ENCODE measurements at regions not wholly inside any gene's neighbourhood (a gene's known extent, or its start where the extent isn't known, plus 50 kb on each side); places are given as distances from the start of the nearest gene placed in this dataset.
"Not testable (repeated sequence)": the region's sequence is repeated elsewhere in the genome, so short reads cannot be mapped to it uniquely, and the experiment has no call there.

DNA sequence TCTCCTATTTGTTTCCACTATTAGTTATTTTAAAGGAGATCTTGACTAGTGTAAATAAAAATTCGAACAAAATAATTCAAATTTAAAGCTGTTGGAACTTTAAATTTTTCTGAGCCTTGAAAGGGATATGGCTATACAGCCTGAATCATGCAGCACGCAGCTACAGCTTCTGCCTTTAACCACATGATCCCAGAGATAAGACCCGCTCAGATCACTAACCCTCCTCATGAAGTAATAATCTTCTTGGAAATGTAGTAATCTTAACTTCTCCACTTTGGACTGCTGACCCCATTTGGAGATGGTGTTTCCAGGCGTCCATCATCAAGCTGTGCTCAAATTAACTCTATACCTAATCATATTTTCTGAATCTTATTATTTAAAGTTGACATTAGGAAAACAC, 336.6 kb downstream of the DSC3 start:
- no peak for DNase-seq (ENCODE audit: low spot score)

DNA sequence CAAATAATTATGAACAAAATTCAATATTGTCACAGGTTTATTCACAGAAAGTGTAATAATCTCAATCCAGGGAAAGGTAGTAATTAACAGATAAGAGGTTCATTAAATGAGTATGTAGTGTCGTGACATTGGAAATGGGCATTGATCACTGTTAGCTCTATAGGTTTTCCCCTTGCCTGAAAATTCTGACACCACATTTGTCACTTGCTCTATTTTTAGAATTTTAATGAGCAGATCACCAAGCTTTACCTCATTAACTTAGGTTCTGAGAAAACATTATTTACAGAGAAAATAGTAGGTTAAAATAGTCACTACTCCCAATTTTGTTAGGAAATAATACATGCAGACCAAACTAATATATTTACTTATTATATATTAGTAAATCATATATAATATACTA, 344.0 kb downstream of the DSC3 start:
- DNase-seq (ENCODE audit: low spot score), result no peak

DNA sequence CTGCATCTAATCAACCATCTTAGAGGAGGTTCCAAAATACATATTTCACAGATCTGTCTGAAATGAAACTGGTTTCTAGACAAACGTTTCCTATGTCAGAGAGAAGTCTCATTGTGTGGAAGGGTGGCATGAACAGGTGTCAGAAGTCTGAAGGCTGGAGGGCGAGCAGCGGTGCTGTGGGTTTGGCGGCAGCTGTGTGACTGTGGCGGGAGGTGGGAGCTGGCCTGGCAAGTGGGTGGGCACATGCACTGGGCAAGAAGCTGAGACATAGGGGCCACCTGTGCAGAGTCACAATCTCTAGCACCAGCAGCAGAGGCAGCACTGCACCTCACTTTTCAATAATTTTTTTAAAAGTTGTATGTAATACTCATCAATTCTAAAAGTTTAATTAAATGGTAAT, 346.3 kb downstream of the DSC3 start:
- no peak for DNase-seq (ENCODE audit: low spot score)

DNA sequence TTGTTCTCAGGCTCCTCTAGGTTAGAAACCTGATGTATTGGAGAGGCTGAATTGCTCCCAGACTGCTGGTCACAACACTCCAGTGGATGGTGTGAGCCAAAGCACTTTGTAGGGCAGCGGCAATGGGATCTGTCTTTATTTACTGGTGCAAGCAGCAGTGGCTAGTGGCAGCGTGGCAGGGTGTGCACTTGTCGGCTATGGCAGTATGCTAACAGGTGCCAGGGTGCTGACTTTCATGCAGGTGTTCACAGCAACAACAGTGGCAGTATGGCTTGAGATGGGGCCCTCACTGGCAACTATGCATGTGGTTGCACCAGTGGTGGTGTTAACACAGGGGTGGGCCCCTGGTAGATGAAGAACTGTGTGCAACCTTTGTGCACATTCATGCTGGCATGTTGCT, 347.8 kb downstream of the DSC3 start:
- DNase-seq (ENCODE audit: low spot score), result no peak

DNA sequence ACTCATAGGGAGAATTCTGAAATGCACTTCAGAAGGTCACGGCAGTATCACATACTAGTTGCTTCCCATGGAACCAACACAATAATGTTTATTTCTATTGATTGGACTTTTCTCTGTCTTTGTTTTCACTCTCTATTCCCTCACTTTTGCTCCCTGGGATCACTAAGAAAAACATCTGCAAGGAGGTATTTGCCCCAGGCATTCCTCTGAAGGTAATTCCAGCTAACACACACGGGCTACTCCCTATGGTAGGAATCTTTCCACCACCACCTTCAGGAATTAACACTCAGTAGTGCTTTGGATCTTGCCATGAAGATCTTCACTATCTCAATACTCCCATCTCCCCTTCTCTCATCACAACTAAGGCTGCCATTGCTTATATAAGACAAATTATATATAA, 353.3 kb downstream of the DSC3 start:
- DNase-seq (ENCODE audit: low spot score), result no peak

DNA sequence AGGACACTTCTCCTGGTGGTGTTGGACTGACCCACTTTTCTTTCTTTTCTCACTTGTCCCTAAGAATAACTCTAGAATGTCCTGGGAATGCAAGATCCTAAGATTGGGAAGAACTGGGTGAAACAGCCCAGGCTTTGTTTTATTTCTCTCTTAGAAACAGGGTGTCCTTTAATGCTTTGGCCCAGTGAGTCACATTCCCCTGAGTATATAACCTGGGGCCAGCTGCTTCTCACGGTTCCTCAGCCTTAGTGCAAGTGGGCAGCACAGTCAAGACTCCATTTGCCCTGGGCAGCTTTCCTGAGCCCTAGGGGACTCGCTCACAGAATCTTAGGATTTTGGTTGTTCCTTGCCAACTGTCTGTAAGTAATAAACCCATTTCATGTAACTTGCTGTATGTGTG, 355.0 kb downstream of the DSC3 start:
- DNase-seq (ENCODE audit: low spot score), result no peak

DNA sequence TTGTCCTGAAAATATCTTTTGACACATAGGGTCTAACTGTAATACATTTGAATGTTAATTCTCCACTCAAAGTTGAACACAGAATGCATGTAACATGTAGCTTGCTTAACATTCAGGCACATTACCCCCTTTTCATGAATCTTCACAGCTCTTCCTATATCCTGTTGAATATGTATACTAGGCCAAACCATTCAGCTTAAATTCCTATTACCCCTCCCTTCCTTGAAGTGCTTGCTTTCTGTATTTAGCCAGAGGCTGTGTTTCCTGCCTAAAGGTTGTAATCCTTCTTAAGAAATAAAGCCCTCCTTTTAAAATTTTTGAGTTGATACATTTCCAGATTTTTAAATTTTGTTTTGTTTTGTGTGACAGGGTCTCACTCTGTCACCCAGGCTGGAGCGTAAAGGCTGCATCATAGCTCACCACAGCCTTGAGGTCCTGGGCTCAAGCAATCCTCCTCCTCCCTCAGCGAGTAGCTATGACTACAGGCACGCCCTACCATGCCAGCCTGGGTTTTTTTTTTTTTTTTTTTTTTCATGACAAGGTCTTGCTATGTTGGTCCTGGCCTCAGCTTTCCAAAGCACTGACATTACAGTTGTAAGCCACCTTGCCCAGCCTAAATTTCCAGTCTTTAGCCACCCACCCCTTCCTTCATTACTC, 357.6 kb downstream of the DSC3 start:
- DNase-seq (ENCODE audit: low spot score), result no peak

DNA sequence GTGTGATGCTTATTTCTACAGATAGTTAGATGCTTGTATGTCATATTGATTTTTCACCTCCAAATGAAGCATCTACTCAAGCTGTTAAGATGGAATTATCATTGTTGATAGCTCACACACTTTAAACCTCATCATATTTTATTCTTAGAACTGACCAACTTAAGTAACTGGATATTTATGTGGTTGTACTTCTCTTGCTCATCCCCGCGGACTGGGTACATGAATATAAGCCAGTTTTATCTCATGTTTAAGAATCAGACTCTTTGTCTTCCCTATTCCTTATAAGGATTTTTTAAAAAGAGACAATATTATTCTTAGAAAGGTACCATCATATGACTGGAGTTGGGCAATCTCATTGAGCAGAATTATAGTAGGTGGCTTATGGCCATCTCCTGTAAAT, 358.7 kb downstream of the DSC3 start:
- no peak for DNase-seq (ENCODE audit: low spot score)

DNA sequence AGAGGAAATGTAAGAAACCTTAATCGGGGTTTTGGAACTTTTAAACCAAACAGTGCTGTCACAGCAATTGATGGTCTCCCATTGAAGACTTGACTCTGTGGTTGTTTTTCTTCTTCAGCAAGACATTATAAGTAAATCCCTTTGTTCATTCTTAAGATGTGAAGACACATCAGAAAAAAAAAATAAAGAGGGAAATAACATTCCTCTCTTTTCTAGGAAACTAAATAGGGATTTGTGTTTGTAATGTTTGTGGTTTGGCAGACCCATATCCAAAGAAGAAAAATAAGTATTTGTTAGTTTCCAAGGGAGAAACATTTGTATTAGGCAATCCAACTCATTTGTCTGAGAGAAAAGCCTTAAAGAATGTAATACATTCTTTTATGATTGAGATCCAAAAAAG, 359.9 kb downstream of the DSC3 start:
- DNase-seq (ENCODE audit: low spot score), result peak; percentile 1

DNA sequence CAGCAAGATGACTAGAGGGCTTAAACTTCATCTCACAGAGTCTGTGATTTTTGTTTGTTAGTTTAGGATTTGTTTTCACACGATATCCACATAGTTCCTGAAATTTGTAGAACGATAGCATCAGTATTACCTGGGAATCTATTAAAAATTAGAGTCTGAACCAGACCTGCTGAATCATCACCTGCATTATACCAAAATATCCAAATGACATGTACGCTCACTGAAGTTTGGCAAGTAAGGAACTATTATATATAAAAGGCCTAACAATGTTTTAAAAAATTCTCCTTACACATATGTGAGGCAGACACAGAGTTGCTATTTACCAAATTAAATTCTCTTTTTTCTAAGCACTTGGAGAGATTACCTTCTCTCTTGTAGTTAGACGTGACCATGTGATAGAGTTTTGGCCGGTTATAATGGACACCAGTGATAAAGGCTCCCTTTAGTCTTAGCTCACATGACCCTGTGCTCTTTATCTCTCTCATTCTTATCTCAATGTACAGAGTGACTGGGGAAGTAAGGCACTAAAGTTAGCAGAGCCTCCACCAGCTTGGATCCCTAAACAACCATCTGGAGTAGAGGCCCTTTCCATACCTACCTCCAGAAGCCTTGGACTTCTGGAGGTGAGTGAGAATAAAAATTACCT, 363.1 kb downstream of the DSC3 start:
- no peak for DNase-seq (ENCODE audit: low spot score)

DNA sequence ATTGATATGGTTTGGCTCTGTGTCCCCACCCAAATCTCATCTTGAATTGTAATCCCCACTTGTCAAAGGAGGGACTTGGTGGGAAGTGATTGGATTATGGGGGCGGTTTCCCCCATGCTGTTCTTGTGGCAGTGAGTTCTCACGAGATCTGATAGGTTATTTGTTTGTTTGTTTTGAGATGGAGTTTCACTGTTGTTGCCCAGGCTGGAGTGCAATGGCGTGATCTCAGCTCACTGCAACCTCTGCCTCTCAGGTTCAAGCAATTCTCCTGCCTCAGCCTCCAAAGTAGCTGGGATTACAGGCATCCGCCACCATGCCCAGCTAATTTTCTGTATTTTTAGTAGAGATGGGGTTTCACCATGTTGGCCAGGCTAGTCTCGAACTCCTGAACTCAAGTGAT, 364.7 kb downstream of the DSC3 start:
- not testable (repeated sequence) for DNase-seq (ENCODE audit: low spot score)

DNA sequence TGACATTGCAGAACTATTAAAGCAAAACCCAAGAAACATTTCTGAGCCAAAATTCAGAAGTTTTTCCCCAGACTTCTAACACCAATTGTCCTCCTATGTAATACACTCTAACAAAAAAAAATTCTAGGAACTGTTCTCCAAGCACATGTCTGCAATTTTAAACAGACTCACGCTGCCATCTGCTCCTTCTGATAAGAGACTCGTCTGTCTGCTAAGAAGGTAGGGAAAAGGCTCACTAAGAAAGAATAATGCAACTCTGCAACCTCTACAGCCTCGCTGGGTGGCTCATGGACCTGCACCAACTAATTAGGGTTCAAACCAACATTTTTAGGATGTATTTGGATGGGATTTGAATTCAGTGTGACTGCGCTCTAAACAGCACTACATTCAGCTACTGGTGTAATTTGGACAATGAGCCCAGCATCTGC, 366.5 kb downstream of the DSC3 start:
- no peak for DNase-seq (ENCODE audit: low spot score)

DNA sequence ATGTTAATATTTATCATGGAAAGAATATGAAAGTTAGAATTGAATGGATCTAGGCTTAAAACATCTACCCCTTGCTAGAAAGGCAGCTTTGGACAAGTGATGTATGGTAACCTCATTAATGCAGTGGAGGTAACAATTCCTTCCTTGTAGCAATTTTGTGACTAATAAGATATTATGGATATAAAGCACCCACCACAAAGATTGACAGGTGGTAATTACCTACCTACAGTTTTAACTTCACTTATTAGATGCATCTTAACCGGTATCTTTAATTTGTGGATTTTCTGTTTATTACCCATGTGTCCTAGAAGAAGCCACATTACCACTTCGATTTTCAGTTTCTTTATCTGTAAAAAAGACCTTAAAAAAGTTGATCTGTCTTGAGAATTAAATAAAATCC, 367.0 kb downstream of the DSC3 start:
- DNase-seq (ENCODE audit: low spot score), result no peak

DNA sequence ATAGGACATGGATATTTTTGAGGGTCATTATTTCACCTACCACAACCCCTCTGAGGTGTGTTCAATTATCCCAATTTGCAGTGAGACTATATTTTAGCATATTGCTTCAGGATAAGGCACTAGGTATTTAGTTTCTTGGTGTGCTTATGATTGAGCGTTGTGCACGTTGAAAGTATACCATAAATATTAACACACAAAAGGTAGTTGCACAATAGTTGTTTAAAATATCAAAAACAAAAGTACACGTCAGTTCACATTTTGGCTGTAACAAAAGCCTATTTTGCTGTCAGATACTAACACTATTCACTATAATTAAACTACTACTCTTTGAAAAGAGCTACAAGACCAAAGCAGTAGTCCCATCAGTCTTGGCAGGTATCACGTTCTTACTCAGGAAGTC, 367.5 kb downstream of the DSC3 start:
- DNase-seq (ENCODE audit: low spot score), result no peak

DNA sequence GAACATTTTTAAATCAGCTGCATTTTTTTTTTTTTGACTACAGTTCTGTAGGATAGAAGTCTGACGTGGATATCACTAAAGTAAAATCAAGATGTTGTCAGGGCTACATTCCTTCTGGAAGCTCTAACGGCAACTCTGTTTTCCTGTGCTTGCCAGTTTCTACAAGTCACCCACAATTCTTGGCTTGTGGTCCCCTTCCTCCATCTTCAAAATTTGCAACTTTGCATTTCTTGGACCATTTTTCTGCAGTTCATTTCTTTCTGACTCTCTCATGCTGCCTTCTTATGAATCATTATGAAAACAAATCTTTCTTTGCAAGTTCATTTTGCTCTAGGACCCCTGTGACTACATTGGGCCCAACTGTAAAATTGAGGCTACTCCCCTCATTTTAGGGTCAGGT, 367.9 kb downstream of the DSC3 start:
- DNase-seq (ENCODE audit: low spot score), result no peak

DNA sequence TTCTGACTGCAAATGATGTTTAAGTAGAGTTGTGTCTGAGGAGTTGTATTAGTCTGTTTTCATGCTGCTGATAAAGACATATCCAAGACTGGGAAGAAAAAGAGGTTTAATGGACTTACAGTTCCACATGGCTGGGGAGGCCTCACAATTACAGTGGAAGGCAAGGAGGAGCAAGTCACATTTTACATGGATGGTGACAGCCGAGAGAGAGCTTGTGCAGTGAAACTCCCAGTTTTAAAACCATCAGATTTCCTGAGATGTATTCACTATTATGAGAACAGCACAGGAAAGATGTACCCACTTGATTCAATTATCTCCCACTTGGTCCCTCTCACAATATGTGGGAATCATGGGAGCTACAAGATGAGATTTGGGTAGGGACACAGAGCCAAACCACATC, 370.1 kb downstream of the DSC3 start:
- not testable (repeated sequence) for DNase-seq (ENCODE audit: low spot score)

DNA sequence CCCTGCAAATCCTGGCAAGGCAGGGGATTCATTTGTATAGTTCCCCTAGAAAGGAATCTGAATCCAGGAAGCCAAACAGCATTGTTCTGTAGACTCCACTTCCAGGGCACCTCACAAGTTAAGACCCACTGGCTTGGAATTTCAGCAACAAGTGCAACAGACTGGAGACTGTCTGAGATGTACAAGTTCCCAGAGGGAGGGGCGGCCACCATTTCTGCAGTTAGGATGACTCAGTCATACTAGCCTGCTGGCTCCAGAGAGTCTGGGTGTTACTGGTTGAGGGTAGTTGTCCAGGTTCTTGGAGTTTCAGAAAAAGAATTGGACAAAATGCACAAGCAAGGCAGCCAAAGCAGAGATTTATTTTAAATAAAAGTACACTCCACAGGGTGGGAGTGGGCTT, 384.2 kb downstream of the DSC3 start:
- no peak for DNase-seq (ENCODE audit: low spot score)

DNA sequence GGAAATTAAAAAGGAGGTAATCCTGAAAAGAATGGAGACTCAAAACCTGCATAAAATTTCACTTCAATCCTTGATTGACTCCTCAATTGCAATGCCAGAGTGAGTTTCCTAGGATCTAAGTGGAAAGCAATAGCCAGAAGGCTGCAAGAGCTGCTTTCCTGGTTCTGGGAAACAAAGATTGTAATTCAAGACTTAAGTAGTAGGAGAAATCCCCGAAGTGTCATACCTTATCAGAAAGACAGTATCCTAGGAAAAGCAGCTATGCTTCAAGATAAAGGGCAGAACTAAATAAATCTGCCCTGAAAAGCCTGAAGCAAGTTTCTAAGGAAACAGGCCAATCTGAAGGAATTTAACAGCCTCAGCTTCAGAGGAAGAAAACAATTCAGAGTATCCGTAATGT, 390.2 kb downstream of the DSC3 start:
- DNase-seq (ENCODE audit: low spot score), result no peak

DNA sequence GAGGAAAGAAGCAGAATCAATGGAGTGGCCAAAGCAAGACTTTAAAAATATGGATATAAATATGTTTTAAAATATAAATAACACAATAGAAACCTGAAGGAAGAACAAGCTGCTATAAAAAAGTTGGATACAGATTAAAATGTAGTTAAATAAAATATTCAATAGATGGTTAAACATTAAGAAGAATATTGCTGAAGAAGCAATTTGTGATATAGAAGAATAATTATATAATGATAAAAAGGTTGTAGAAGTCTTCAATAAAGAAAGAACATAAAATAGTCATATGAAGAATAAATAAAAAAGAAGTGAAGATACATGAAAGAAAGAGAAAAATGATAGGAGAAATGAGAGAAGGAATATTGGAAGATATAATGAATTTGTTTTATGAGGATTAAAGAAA, 392.0 kb downstream of the DSC3 start:
- DNase-seq (ENCODE audit: low spot score), result no peak

DNA sequence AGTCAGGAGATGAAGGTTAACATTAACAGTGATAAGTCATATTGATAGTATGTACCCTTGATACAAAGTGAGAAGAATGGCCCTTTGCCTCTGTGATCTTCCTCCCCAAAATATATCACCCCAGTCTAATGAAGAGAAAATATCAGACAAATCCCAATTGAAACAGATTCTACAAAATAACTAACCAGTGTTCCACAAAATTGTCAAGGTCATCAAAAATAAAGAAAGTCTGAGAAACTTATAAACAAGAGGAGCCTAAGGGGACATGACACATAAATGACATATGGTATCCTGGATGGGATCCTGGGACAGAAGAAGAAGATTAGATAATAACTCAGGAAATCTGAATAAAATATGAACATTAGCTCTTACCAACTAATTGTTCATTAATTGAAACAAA, 398.4 kb downstream of the DSC3 start:
- DNase-seq (ENCODE audit: low spot score), result no peak

DNA sequence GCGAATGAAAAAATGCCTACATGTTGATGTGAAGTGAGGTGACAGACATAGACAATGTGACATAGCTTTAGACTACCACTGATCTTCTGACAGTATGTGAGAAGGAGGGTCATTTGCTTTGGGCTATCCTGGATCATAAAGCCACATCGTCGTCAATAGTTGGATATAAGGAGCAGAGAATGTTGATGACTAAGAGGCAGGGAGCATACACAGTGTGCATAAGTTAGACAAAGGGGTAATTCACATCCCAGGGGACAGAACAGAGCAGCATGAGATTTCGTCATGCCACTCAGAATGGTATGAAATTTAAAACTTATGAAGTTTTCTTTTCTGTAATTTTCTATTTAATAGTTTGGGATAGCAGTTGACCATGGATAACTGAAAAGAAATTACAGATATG, 403.2 kb downstream of the DSC3 start:
- peak; percentile 13 for DNase-seq (ENCODE audit: low spot score)

DNA sequence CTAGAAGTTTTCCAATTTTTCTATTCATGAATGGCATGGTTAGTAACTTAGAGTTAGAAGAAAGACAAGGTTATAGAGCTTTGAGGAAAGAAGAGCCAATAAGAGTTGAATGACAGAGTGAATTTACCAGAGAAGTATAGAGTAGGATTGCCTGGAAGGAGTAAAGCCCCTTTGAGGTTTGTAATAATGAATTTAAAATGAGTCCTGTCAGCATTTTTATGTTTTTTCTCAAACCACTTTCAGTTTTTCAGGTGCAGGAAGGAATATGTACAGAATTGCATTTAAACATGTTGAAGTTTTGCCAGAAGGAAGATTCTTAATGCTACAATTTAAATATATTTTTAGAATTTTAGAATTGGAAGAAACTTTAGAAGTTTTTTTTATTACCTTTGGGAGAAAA, 408.3 kb downstream of the DSC3 start:
- no peak for DNase-seq (ENCODE audit: low spot score)

DNA sequence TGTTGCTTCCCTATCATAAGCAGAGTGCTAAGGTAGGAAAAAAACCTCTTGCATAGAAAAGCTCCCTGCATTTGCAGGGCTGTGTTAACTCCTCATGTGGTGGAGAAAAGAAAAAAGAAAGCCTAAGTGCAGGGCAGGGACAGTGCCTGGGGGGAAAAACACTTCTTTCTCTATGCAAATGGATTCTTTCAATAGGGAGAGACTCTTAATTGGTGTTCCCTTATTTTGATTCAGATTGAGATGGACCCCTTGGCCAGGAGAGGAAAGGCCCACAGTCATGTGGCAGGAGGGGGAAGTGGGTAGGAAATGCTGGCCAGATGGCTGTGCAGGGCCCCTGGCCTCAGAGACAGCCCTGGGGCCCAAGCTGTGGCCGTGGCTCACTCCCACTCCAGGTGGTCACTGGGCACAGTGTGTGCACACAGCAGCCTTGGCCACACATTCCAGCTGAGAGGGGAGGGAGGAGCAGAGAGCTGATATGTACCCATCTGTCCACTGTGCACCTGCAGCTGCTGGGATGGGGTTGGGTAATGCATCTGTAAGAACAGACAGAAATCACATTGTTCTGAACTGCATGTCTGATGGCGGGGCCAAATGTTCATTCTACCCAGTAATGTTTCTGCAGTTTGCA, 410.4 kb downstream of the DSC3 start:
- no peak for DNase-seq (ENCODE audit: low spot score)

DNA sequence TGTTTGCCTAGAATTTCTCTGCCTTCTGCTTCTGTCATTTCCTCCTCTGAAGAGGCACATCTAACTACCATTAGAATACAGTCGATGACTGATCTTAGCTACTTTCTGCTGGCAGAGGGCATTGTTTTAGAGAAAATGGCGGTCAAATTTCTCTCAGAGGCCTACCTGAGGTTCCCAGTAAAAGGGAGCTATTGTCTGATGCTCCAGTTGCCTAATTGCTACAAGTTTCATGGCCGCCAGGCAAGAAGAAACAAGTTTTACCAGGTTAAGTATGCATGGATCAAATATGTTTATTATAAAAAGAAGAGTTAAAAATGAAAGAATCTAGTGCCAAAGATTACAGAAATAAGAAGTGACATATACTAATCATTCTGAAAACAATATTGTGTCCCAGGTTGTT, 416.6 kb downstream of the DSC3 start:
- no peak for DNase-seq (ENCODE audit: low spot score)
